ENCODE measurements at regions not wholly inside any gene's neighbourhood (a gene's known extent, or its start where the extent isn't known, plus 50 kb on each side); places are given as distances from the start of the nearest gene placed in this dataset.

GRCh38 chr3:193841581-193841980 is 248.6 kb downstream of the OPA1 start:
- TF ChIP-seq CTCF (IDR thresholded peaks at IDR 0.05): no peak
- no peak for TF ChIP-seq POLR2A (IDR thresholded peaks at IDR 0.05)
